ENCODE measurements at regions not wholly inside any gene's neighbourhood (a gene's known extent, or its start where the extent isn't known, plus 50 kb on each side); places are given as distances from the start of the nearest gene placed in this dataset.

GRCh38 chr18:54444319-54444914 is 86.7 kb downstream of the C18orf54 start:
- TF ChIP-seq POLR2A (IDR thresholded peaks at IDR 0.05): no peak
- peak in 2 of 3 donors; percentile 43 to 64 for TF ChIP-seq CTCF (IDR thresholded peaks at IDR 0.05)
- no peak for TF ChIP-seq POLR2AphosphoS5 (IDR thresholded peaks at IDR 0.05)
- Histone ChIP-seq H3K27ac (no peak overlapping the region), H3K27me3 (peaks cover 0 to 1% of the 10 kb centered on the region in 2 donors), H3K9me3 (no peaks in the 10 kb centered on the region), H3K4me3 (no peak overlapping the region), H3K36me3 (no peaks in the 10 kb centered on the region), H3K4me1 (no peaks in the 10 kb centered on the region)
- intact Hi-C loops (cut with DNase I; ENCODE audit: low total_unique reads): no loop called here
- DNase-seq (ENCODE audit: low spot score in 2 of 2): no peak

- H3K27me3 ChIP-seq: no peaks in the 10 kb centered on the region
- intact Hi-C loops (cut with DNase I; ENCODE audit: low total_unique reads): no loop called here
- TF ChIP-seq POLR2A (IDR thresholded peaks at IDR 0.05) (no peak), CTCF (IDR thresholded peaks at IDR 0.05) (no peak), POLR2AphosphoS5 (IDR thresholded peaks at IDR 0.05) (no peak)
- no peaks in the 10 kb centered on the region for H3K4me1 ChIP-seq
- DNase-seq (ENCODE audit: low spot score in 2 of 2): no peak
- no peaks in the 10 kb centered on the region for H3K36me3 ChIP-seq
- H3K27ac ChIP-seq: no peak overlapping the region
- no peaks in the 10 kb centered on the region for H3K9me3 ChIP-seq
- H3K4me3 ChIP-seq: no peak overlapping the region
Observed at GRCh38 chr18:54453996-54454395, 96.3 kb downstream of the C18orf54 start.

GRCh38 chr18:54465502-54465901 is 107.8 kb downstream of the C18orf54 start:
- peaks cover 7 to 12% of the 10 kb centered on the region in 2 donors for H3K9me3 ChIP-seq
- DNase-seq (ENCODE audit: low spot score in 2 of 2): no peak
- H3K27me3 ChIP-seq: no peaks in the 10 kb centered on the region
- no peaks in the 10 kb centered on the region for H3K36me3 ChIP-seq
- no peak overlapping the region for H3K4me3 ChIP-seq
- TF ChIP-seq CTCF (IDR thresholded peaks at IDR 0.05): no peak
- TF ChIP-seq POLR2A (IDR thresholded peaks at IDR 0.05): no peak
- no peak for TF ChIP-seq POLR2AphosphoS5 (IDR thresholded peaks at IDR 0.05)
- no peaks in the 10 kb centered on the region for H3K4me1 ChIP-seq
- intact Hi-C loops (cut with DNase I; ENCODE audit: low total_unique reads): no loop called here
- no peak overlapping the region for H3K27ac ChIP-seq

GRCh38 chr18:54466248-54467005 is 108.7 kb downstream of the C18orf54 start:
- Histone ChIP-seq H3K9me3 (peaks cover 7 to 12% of the 10 kb centered on the region in 2 donors), H3K36me3 (no peaks in the 10 kb centered on the region), H3K4me1 (no peaks in the 10 kb centered on the region), H3K27me3 (no peaks in the 10 kb centered on the region), H3K4me3 (no peak overlapping the region), H3K27ac (no peak overlapping the region)
- no peak for DNase-seq (ENCODE audit: low spot score in 2 of 2)
- TF ChIP-seq CTCF (IDR thresholded peaks at IDR 0.05) (no peak), POLR2AphosphoS5 (IDR thresholded peaks at IDR 0.05) (no peak), POLR2A (IDR thresholded peaks at IDR 0.05) (no peak)
- intact Hi-C loops (cut with DNase I; ENCODE audit: low total_unique reads): no loop called here

GRCh38 chr18:54479365-54479764 is 111.7 kb upstream of the DYNAP start:
- Histone ChIP-seq H3K36me3 (no peaks in the 10 kb centered on the region), H3K27ac (no peak overlapping the region), H3K4me3 (no peak overlapping the region), H3K9me3 (no peaks in the 10 kb centered on the region), H3K27me3 (peaks cover 0 to 3% of the 10 kb centered on the region in 2 donors), H3K4me1 (no peaks in the 10 kb centered on the region)
- DNase-seq (ENCODE audit: low spot score in 2 of 2): no peak
- intact Hi-C loops (cut with DNase I; ENCODE audit: low total_unique reads): no loop called here
- TF ChIP-seq CTCF (IDR thresholded peaks at IDR 0.05) (no peak), POLR2AphosphoS5 (IDR thresholded peaks at IDR 0.05) (no peak), POLR2A (IDR thresholded peaks at IDR 0.05) (no peak)
